Aorta (tissue), 5 donors: ENCODE measurements at regions not wholly inside any gene's neighbourhood (a gene's known extent, or its start where the extent isn't known, plus 50 kb on each side); places are given as distances from the start of the nearest gene placed in this dataset.

Experiments
- ATAC-seq: fragments of 200-7000 bp; cut with Tn5 transposase; one replicate; pipeline ENCODE4 v1.9.1; 2022; ENCODE audit warnings: moderate library complexity; ENCODE audit not compliant: low FRiP score
- DNase-seq, 2 donors: peaks; one replicate each; pipeline ENCODE4 v3.0.0-alpha.2; 2020
- H3K27ac ChIP-seq, 2 donors: one replicate each; pipeline ENCODE4 v1.5.1; 2013; ENCODE audit warnings: low read length in 2 of 2, mild to moderate bottlenecking in 2 of 2, moderate library complexity in 2 of 2, control low read depth in 1 of 2, inconsistent platforms in 1 of 2, low read depth in 1 of 2
- H3K27me3 ChIP-seq, 2 donors: one replicate each; pipeline ENCODE4 v1.6.1; 2013; ENCODE audit warnings: control low read depth in 1 of 2, low read length in 1 of 2, mild to moderate bottlenecking in 1 of 2, moderate library complexity in 1 of 2; ENCODE audit not compliant: insufficient read depth in 2 of 2, control insufficient read depth in 1 of 2
- H3K36me3 ChIP-seq, 2 donors: one replicate each; pipeline ENCODE4 v1.6.1; 2013; ENCODE audit warnings: control low read depth in 1 of 2, low read length in 1 of 2, mild to moderate bottlenecking in 1 of 2; ENCODE audit not compliant: insufficient read depth in 2 of 2, control insufficient read depth in 1 of 2
- H3K4me1 ChIP-seq, 2 donors: one replicate each; pipeline ENCODE4 v1.6.1; 2013; ENCODE audit warnings: low read length in 2 of 2, control low read depth in 1 of 2, mild to moderate bottlenecking in 1 of 2, moderate library complexity in 1 of 2; ENCODE audit not compliant: insufficient read depth in 2 of 2, control insufficient read depth in 1 of 2
- H3K4me3 ChIP-seq, 2 donors: one replicate each; pipeline ENCODE4 v1.5.1; 2013; ENCODE audit warnings: low read length in 2 of 2, control low read depth in 1 of 2, mild to moderate bottlenecking in 1 of 2
- H3K9me3 ChIP-seq: one replicate; pipeline ENCODE4 v1.6.1; 2013; ENCODE audit warnings: mild to moderate bottlenecking, low read length; ENCODE audit not compliant: control insufficient read depth
- WGBS, 2 donors: extraction: QIAGEN DNeasy Blood & Tissue Kit; methylation state at CpG; one replicate each; pipeline ENCODE4 v1.1.7; 2013; 5-methylcytosine and 5-hydroxymethylcytosine counted together
- intact Hi-C, 2 donors: fragments of 100-400 bp; cut with DNase I; formaldehyde crosslinking; loops; one replicate each; pipeline versions ENCODE4 v1.14.2 to v1.15.0; 2022
- donor health status: healthy with polysubstance abuse.
- donor health status: Bipolar disorder and iron deficiency.
- donor health status: DM: no; HTN: no; CAD: no.
- donor health status: DM: no; HTN: no; CAD: no.
- donor health status: DM: yes; HTN: yes; CAD: no.

- no peak overlapping the region for H3K4me3 ChIP-seq
- no peaks in the 10 kb centered on the region for H3K36me3 ChIP-seq
- H3K9me3 ChIP-seq: no peaks in the 10 kb centered on the region
- H3K27ac ChIP-seq: no peak overlapping the region
- no peaks in the 10 kb centered on the region for H3K27me3 ChIP-seq
- DNase-seq (no peak), ATAC-seq (no peak)
- H3K4me1 ChIP-seq: no peaks in the 10 kb centered on the region
- intact Hi-C loops: no loop called here
- 28 to 43% methylated on average over 5 of the region's 5 CpGs for WGBS, 2 donors
Observed at GRCh38 chr11:42571878-42572610, 739.8 kb upstream of the API5 start.

GRCh38 chr11:42576318-42576717, 735.5 kb upstream of the API5 start:
- intact Hi-C loops: no loop called here
- no peaks in the 10 kb centered on the region for H3K4me1 ChIP-seq
- H3K27ac ChIP-seq: no peak overlapping the region
- no peaks in the 10 kb centered on the region for H3K9me3 ChIP-seq
- ATAC-seq (no peak), DNase-seq (no peak)
- H3K36me3 ChIP-seq: no peaks in the 10 kb centered on the region
- H3K4me3 ChIP-seq: no peak overlapping the region
- 68 to 76% methylated on average over 3 of the region's 3 CpGs for WGBS, 2 donors
- no peaks in the 10 kb centered on the region for H3K27me3 ChIP-seq

- ATAC-seq: no peak
- WGBS, 2 donors: 74 to 76% methylated on average over 2 of the region's 2 CpGs
- intact Hi-C loops: no loop called here
- no peaks in the 10 kb centered on the region for H3K4me1 ChIP-seq
- no peaks in the 10 kb centered on the region for H3K27me3 ChIP-seq
- DNase-seq: no peak
- H3K27ac ChIP-seq: no peak overlapping the region
- no peaks in the 10 kb centered on the region for H3K36me3 ChIP-seq
- no peak overlapping the region for H3K4me3 ChIP-seq
- no peaks in the 10 kb centered on the region for H3K9me3 ChIP-seq
Observed at GRCh38 chr11:42589286-42589685, 722.5 kb upstream of the API5 start.

- intact Hi-C loops: no loop called here
- no peaks in the 10 kb centered on the region for H3K27me3 ChIP-seq
- DNase-seq (no peak), ATAC-seq (no peak)
- no peak overlapping the region for H3K27ac ChIP-seq
- H3K4me3 ChIP-seq: no peak overlapping the region
- no peaks in the 10 kb centered on the region for H3K4me1 ChIP-seq
- no peaks in the 10 kb centered on the region for H3K36me3 ChIP-seq
- no peaks in the 10 kb centered on the region for H3K9me3 ChIP-seq
- 71 to 76% methylated on average over 2 of the region's 2 CpGs for WGBS, 2 donors
Observed at GRCh38 chr11:42591841-42592240, 720.0 kb upstream of the API5 start.

GRCh38 chr11:42593441-42593840, 718.4 kb upstream of the API5 start:
- 72 to 84% methylated on average over 2 of the region's 2 CpGs for WGBS, 2 donors
- H3K27me3 ChIP-seq: no peaks in the 10 kb centered on the region
- no peak overlapping the region for H3K4me3 ChIP-seq
- no peaks in the 10 kb centered on the region for H3K9me3 ChIP-seq
- H3K4me1 ChIP-seq: no peaks in the 10 kb centered on the region
- ATAC-seq (no peak), DNase-seq (no peak)
- intact Hi-C loops: no loop called here
- no peaks in the 10 kb centered on the region for H3K36me3 ChIP-seq
- H3K27ac ChIP-seq: no peak overlapping the region

GRCh38 chr11:42595876-42596275, 715.9 kb upstream of the API5 start:
- WGBS, 2 donors: 13 to 17% methylated on average over 2 of the region's 2 CpGs
- intact Hi-C loops: no loop called here
- Histone ChIP-seq H3K4me1 (no peaks in the 10 kb centered on the region), H3K9me3 (no peaks in the 10 kb centered on the region), H3K4me3 (no peak overlapping the region), H3K27me3 (no peaks in the 10 kb centered on the region), H3K27ac (no peak overlapping the region), H3K36me3 (no peaks in the 10 kb centered on the region)
- no peak for ATAC-seq
- DNase-seq: no peak

- no peaks in the 10 kb centered on the region for H3K36me3 ChIP-seq
- intact Hi-C loops: no loop called here
- no peak overlapping the region for H3K27ac ChIP-seq
- no peaks in the 10 kb centered on the region for H3K4me1 ChIP-seq
- ATAC-seq (no peak), DNase-seq (no peak)
- H3K4me3 ChIP-seq: no peak overlapping the region
- 11 to 24% methylated on average over 7 of the region's 7 CpGs for WGBS, 2 donors
- no peaks in the 10 kb centered on the region for H3K27me3 ChIP-seq
- H3K9me3 ChIP-seq: no peaks in the 10 kb centered on the region
Observed at GRCh38 chr11:42596576-42597145, 715.1 kb upstream of the API5 start.

- H3K9me3 ChIP-seq: no peaks in the 10 kb centered on the region
- intact Hi-C loops: no loop called here
- ATAC-seq (no peak), DNase-seq (no peak)
- no peaks in the 10 kb centered on the region for H3K36me3 ChIP-seq
- no peaks in the 10 kb centered on the region for H3K27me3 ChIP-seq
- H3K4me3 ChIP-seq: no peak overlapping the region
- no peaks in the 10 kb centered on the region for H3K4me1 ChIP-seq
- 58 to 63% methylated on average over 3 of the region's 3 CpGs for WGBS, 2 donors
- H3K27ac ChIP-seq: no peak overlapping the region
Observed at GRCh38 chr11:42598341-42598740, 713.5 kb upstream of the API5 start.

- no peaks in the 10 kb centered on the region for H3K4me1 ChIP-seq
- no peaks in the 10 kb centered on the region for H3K36me3 ChIP-seq
- no peaks in the 10 kb centered on the region for H3K27me3 ChIP-seq
- no peak overlapping the region for H3K4me3 ChIP-seq
- ATAC-seq (no peak), DNase-seq (no peak)
- H3K9me3 ChIP-seq: no peaks in the 10 kb centered on the region
- no peak overlapping the region for H3K27ac ChIP-seq
- intact Hi-C loops: no loop called here
- 81 to 86% methylated on average over 2 of the region's 2 CpGs for WGBS, 2 donors
Observed at GRCh38 chr11:42620796-42621195, 691.0 kb upstream of the API5 start.
